ENCODE measurements at regions not wholly inside any gene's neighbourhood (a gene's known extent, or its start where the extent isn't known, plus 50 kb on each side); places are given as distances from the start of the nearest gene placed in this dataset.
A peak's percentile ranks its signal among the peaks of the same experiment; 100 is the strongest.
"Not testable (repeated sequence)": the region's sequence is repeated elsewhere in the genome, so short reads cannot be mapped to it uniquely, and the experiment has no call there.

GRCh38 chr6:165167311-165167710 lies 142.1 kb downstream of the C6orf118 start:
- no peak for DNase-seq

DNA sequence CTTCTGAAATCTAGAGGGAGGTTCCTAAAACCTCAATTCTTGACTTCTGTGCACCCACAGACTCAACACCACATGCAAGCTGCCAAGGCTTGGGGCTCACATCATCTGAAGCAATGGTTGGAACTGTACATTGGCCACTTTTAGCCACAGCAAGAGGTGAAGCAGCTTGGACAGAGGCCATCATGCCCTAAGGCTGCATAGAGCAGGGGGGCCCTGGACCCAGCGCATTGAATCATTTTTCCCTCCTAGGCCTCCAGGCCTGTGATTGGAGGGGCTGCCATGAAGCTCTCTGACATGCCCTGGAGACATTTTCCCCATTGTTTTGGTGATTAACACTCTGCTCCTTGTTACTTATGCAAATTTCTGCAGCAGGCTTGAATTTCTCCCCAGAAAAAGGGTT lies 145.9 kb downstream of the C6orf118 start:
- no peak for DNase-seq

DNA sequence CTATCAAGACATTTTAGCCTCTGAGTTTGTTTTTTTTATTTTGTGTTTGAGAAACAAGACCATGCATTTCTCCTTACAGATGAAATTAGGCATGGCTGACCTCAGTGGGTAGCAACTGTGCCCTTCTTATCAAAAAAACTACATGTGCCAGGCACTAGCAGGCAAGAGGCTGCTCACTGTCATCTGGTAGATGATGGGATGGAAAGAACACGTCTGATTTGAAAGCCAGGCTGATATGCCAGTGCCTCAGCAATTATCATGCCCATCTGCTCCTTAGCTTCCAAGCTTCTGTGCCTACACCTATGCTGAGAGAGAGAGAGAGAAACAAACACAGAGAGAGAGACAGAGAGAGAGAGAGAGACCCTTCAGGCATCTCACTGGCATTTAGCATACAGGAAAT lies 149.9 kb downstream of the C6orf118 start:
- DNase-seq, result no peak

GRCh38 chr6:165146456-165146855 lies 162.9 kb downstream of the C6orf118 start:
- DNase-seq, result no peak

DNA sequence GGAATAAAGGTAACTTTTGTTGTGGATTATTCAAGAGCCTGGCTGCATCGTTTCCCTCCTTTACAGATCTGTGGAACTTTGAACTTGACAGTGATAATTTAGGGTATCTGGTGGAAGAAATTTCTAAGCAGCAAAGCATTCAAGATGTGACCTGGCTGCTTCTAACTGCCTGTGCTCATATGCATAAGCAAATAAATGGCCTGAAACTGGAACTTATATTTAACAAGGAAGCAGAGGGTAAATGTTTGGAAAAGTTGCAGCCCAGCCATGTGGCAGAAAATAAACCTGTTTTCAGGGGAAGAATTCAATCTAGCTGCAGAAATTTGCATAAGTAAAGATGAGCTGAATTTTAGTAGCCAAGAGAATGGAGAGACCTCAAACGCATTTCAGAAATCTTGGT lies 173.5 kb downstream of the C6orf118 start:
- DNase-seq, result no peak

DNA sequence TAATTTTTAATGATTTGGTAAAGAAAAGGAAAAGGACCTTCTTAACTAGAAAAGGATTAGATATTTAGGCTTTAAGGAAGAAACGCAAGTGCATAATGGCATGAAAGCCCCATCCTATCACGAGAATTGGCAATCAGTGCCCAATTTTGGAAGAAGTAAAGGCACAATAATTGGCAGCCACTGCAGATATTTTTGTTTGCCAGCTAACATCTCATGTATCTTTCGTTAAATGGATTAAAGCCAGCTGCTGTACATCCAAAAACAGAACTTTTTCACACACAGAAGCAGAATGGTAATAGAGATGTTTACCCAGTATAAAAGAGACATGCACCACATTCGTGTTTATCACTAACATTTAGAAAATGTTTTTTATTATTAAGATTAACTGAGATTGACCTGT lies 180.3 kb downstream of the C6orf118 start:
- DNase-seq, result no peak

DNA sequence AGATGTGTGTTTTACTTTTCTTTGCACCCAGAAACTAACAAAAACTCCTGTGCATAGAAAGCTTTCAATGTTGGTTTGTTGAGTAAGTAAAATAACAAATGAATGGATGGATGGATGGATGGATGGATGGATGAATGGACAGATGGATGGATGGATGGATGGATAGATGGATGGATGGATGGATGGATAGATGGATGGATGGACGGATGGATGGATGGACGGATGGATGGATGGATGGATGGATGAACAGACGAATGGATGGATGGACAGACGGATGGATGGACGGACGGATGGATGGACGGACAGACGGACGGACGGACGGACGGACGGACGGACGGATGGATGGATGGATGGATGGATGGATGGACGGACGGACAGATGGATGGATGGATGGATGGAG lies 181.7 kb downstream of the C6orf118 start:
- DNase-seq, result not testable (repeated sequence)

- not testable (repeated sequence) for DNase-seq
Observed at GRCh38 chr6:165124681-165125080, 184.7 kb downstream of the C6orf118 start.

- no peak for DNase-seq
Observed at GRCh38 chr6:165119231-165120020, 190.0 kb downstream of the C6orf118 start.

GRCh38 chr6:165118736-165119135 lies 190.7 kb downstream of the C6orf118 start:
- DNase-seq, result no peak

DNA sequence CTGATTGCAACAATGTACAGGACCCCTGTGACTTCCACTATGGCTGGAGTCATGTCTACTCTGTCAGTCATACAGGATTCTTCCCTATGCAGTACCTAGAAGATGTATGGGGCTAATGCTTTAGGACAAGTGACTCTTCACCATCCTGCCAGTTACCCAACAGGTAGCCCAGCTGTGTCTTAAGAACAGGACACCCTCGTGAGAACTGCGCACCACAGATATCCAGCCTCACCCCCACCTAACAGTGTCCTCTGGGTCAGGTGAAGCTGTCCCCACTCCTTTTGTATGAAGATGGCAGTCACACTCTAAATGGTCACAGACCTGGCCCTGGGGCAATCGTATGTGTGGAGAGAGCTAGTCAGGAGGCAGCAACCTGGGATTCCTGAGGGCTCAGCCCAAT lies 191.6 kb downstream of the C6orf118 start:
- DNase-seq, result no peak

DNA sequence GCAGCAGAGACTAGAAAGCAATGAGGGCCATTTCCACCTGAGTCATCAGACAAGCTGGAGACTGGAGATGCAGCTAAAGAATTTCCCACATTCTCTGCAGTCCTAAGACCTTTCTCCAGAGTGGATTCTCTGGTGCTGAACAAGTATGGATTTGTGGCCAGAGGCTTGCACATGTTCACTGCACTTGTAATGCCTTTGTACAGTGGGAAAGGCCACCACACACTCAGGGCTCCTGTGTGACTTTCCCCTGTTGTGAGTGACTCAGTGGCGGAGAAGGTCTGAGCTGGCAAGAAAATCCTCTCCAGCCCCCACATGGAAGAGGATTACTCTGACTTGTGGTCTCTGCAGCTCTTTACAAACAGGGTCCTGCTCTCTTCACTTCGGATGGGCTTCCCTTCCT lies 192.3 kb downstream of the C6orf118 start:
- no peak for DNase-seq

- DNase-seq, result no peak
Observed at GRCh38 chr6:165110860-165111259, 198.5 kb downstream of the C6orf118 start.

- DNase-seq, result no peak
Observed at GRCh38 chr6:165109011-165109410, 200.4 kb downstream of the C6orf118 start.

- DNase-seq, result no peak
Observed at GRCh38 chr6:165106261-165106660, 203.1 kb downstream of the C6orf118 start.

DNA sequence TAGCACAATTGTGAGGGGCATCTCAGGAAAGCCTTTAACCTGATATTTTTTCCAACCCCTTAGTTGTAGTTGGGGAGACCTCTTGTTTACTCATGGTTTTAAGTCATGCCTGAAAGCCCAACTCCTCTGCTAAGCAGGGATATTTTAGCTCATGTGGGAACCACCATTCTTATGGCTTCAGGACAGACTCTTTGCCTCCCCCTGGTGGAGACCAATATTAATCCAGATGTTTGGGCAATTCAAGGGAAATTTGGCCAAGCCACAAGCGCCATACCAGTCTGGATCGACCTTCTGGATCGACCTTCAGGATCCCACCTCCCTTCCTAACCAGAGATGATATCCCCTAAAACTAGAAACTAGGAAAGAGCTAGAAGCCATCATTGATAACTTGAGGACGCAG lies 211.2 kb downstream of the C6orf118 start:
- DNase-seq, result peak; percentile 9

GRCh38 chr6:165096868-165097267 lies 212.5 kb downstream of the C6orf118 start:
- DNase-seq, result no peak

GRCh38 chr6:165096209-165096608 lies 213.2 kb downstream of the C6orf118 start:
- no peak for DNase-seq

- DNase-seq, result no peak
Observed at GRCh38 chr6:165092881-165093595, 216.4 kb downstream of the C6orf118 start.

DNA sequence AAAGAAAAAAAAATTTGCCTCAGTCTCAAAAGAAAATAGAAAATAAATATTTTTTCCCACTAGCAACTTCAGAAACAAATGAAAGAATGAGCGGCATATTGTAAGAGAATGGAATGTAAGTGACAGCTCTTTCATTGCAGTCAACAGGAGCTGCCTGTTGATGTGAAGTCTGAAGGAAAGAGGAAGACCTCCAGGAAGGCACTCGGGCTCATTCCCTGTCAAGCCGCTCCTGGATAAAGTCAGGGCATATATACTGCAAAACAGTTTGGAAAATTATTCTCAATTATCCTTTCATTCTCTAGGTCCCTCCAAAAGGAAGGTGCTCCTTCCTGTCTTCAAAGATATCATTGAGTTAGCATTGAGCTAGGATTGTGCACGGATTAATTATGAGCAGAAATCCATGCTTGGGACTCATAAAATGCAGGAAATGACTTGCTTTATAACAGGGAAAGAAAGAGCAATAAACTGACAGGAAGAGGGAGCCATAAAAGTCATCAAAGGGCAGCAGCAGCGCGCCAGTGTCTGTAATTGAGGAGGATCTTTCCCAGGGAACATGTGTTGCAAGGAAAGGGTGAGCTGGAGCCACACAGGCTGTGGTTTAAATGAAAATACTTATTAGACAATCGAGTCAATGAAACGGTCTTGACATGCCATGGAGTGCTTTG lies 218.2 kb downstream of the C6orf118 start:
- DNase-seq, result no peak

DNA sequence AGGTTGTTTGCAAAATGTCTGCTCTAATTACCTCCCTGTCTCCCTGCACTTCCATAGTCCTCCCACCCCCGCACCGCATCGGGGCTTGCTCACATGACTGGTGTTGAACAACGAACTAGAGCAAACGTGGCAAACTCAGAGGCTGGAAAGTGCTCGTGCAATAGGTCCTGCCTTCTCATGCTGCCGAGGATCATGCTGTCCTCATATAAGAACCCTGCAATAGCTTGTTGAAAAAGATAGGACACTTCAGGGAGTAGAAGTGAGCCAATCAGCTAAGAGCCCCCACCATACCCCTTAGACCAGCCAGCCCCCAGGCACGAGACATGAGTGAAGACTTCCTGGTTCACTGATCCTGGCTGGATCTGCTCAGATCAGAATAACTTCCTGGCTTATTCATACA lies 219.2 kb downstream of the C6orf118 start:
- no peak for DNase-seq

DNA sequence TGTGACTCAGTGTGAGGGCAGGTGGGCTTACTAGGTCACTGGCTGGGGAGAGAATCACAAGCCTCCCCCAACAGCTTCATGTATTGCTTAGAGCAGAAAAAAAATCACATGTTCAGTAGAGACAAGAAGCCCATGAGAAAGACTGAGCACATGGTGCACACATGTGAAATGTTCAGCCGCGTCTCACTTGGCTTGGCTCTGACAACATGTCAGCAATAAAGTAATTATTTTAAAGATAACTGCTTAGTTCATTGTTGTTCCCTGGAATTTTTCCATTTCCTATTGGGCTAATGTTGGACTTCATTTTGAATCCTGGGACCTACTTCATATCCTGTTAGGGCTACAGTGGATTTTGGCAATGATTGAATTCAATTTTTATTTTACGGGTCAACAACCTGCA lies 222.6 kb downstream of the C6orf118 start:
- no peak for DNase-seq

DNA sequence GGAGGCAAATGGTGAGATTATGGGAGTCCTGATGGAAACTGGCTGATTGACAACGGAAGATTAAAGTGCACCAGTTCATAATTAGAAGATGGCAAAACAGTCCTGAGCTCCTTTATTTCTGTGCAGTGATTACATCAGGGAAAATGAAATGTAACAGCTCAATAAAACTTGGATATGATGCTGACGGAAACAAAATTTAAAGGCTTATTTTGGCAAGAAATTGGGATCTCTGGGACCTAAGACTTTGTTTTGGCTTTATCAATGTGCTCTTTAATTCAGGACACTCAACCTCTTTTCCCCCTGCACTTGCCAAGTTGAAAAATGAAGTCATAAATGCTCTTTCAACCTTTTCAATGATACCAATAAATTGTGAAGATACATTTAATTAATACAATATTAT lies 226.8 kb downstream of the C6orf118 start:
- no peak for DNase-seq

DNA sequence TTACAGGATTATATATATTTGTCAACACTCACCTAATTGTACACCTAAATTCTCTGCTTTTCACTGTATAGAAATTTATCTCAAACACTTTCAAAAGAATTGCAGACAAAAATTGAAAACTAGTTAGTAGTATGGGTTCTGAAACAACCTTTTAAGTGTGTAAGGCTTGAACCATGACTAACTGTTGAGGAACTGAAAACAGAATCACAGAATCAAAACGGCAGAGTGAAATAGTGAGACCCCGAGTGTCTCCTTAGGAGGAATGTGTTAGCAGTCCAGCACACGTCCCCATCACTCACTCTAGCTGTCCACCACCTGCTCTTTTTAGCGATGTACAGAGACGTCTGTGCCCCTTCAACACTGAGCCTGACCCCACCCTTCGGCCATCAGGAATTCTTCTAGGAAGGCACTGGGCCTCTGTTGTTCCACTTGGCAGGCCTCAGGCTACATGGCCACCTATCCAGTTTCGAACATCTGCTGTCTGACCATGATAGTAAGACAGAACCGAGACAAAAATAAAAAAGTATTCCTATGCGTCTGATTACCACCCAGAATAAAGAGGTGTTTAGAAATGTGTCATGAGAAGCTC lies 227.4 kb downstream of the C6orf118 start:
- no peak for DNase-seq

Measured in hematopoietic multipotent progenitor cell treated with erythropoietin and hydrocortisone succinate and interleukin-3 and kit ligand, for 8 days (in vitro differentiated cells).